K562 (cell line): ENCODE measurements at regions not wholly inside any gene's neighbourhood (a gene's known extent, or its start where the extent isn't known, plus 50 kb on each side); places are given as distances from the start of the nearest gene placed in this dataset.

Source experiments
- ARID1B ChIP-seq: fragments of 450-650 bp; IDR thresholded peaks from 2 replicates; pipeline ENCODE4 v1.6.1; 2016; ENCODE audit warnings: antibody characterized with exemption, mild to moderate bottlenecking, inconsistent platforms
- ATF7 ChIP-seq: fragments of 450-650 bp; IDR thresholded peaks from 2 replicates; pipeline ENCODE4 v1.7.1; 2014; ENCODE audit warnings: mild to moderate bottlenecking, moderate library complexity
- BHLHE40 ChIP-seq: IDR thresholded peaks from 2 replicates; pipeline ENCODE4 v1.6.1; 2011; ENCODE audit warnings: low read length, improper control_type of control experiment
- CBX3 ChIP-seq, 2 experiments: IDR thresholded peaks; 1 replicate in 1 of 2; 2 replicates in 1 of 2; pipeline ENCODE4 v1.6.1; 2012; ENCODE audit warnings: inconsistent platforms in 2 of 2, low read length in 2 of 2, borderline replicate concordance in 1 of 2, control low read depth in 1 of 2
- CREB3 ChIP-seq: fragments of 450-650 bp; conservative IDR thresholded peaks from 2 replicates; pipeline ENCODE4 v1.6.1; 2016; ENCODE audit warnings: missing genetic modification characterization, low read depth, mild to moderate bottlenecking, missing compliant biosample characterization, moderate library complexity
- HDAC2 ChIP-seq: fragments of 450-650 bp; IDR thresholded peaks from 2 replicates; pipeline ENCODE4 v1.6.1; 2016; ENCODE audit warnings: mild to moderate bottlenecking
- HDAC8 ChIP-seq: fragments of 450-650 bp; IDR thresholded peaks from 2 replicates; pipeline ENCODE4 v1.6.1; 2016; ENCODE audit warnings: mild to moderate bottlenecking, missing genetic modification characterization, moderate library complexity, missing compliant biosample characterization
- ILK ChIP-seq: fragments of 450-650 bp; IDR thresholded peaks from 2 replicates; pipeline ENCODE4 v1.6.1; 2016; ENCODE audit warnings: missing genetic modification characterization, low read depth, mild to moderate bottlenecking, missing compliant biosample characterization, moderate library complexity, borderline replicate concordance
- MEIS2 ChIP-seq: fragments of 450-650 bp; IDR thresholded peaks from 2 replicates; pipeline ENCODE4 v1.6.1; 2014; ENCODE audit warnings: mild to moderate bottlenecking; ENCODE audit not compliant: partially characterized antibody
- MYNN ChIP-seq, 2 experiments: sonication (generic); formaldehyde crosslinking in 1 of 2; IDR thresholded peaks; 2 replicates each; pipeline versions ENCODE4 v1.5.0 to v1.6.1; 2016 to 2020; ENCODE audit warnings: antibody characterized with exemption in 1 of 2, missing genetic modification reagents in 1 of 2
- NBN ChIP-seq: fragments of 450-650 bp; IDR thresholded peaks from 2 replicates; pipeline ENCODE4 v1.6.1; 2016; ENCODE audit warnings: low read depth, mild to moderate bottlenecking
- PHF20 ChIP-seq: fragments of 450-650 bp; IDR thresholded peaks from 2 replicates; pipeline ENCODE4 v1.6.1; 2018; ENCODE audit not compliant: partially characterized antibody
- PTBP1 ChIP-seq: fragments of 200-400 bp; formaldehyde crosslinking; IDR thresholded peaks from 2 replicates; pipeline ENCODE4 v1.6.1; 2017; ENCODE audit warnings: low read depth, low read length
- RAD21 ChIP-seq, 2 experiments: fragments of 250-450 bp in 1 of 2; fragments of 450-650 bp in 1 of 2; sonication (Bioruptor Pico) in 1 of 2; formaldehyde crosslinking in 1 of 2; IDR thresholded peaks in 1 of 2; conservative IDR thresholded peaks in 1 of 2; 2 replicates each; pipeline versions ENCODE4 v1.4.0 to v1.8.0; 2020 to 2022; ENCODE audit warnings: mild to moderate bottlenecking in 2 of 2, moderate library complexity in 1 of 2
- SMAD2 ChIP-seq: fragments of 150-350 bp; IDR thresholded peaks from 2 replicates; pipeline ENCODE4 v1.6.1; 2014; ENCODE audit warnings: low read depth, mild to moderate bottlenecking, low read length
- SOX6 ChIP-seq: fragments of 450-650 bp; IDR thresholded peaks from 2 replicates; pipeline ENCODE4 v1.6.1; 2014; ENCODE audit warnings: mild to moderate bottlenecking
- SRSF9 ChIP-seq: fragments of 200-400 bp; formaldehyde crosslinking; IDR thresholded peaks from 2 replicates; pipeline ENCODE4 v1.6.1; 2017; ENCODE audit warnings: low read depth, low read length, borderline replicate concordance
- TFAP4 ChIP-seq: sonication (generic); formaldehyde crosslinking; IDR thresholded peaks from 2 replicates; pipeline ENCODE4 v1.8.0; 2022; ENCODE audit warnings: missing genetic modification reagents, mild to moderate bottlenecking, moderate library complexity, borderline replicate concordance
- THAP7 ChIP-seq: fragments of 250-450 bp; sonication (Bioruptor Pico); IDR thresholded peaks from 2 replicates; pipeline ENCODE4 v1.5.0; 2021
- YY1 ChIP-seq, 3 experiments: IDR thresholded peaks; 2 replicates each; pipeline ENCODE4 v1.6.1; 2011; ENCODE audit warnings: low read length in 2 of 3, mild to moderate bottlenecking in 2 of 3, moderate library complexity in 2 of 3, borderline replicate concordance in 1 of 3, control low read depth in 1 of 3, low read depth in 1 of 3; ENCODE audit not compliant: insufficient read depth in 3 of 3, insufficient replicate concordance in 2 of 3, control insufficient read depth in 1 of 3, insufficient read length in 1 of 3; ENCODE audit errors: extremely low read depth in 1 of 3
- ZC3H11A ChIP-seq: IDR thresholded peaks from 2 replicates; pipeline ENCODE4 v1.6.1; 2012; ENCODE audit warnings: low read depth, low read length, improper control_type of control experiment
- ZNF197 ChIP-seq: fragments of 200-800 bp; sonication (Bioruptor generic); IDR thresholded peaks from 2 replicates; pipeline ENCODE4 v1.6.1; 2016; ENCODE audit warnings: low read depth, missing genetic modification characterization, missing compliant biosample characterization
- ZNF395 ChIP-seq: fragments of 200-800 bp; sonication (Bioruptor generic); IDR thresholded peaks from 2 replicates; pipeline ENCODE4 v1.6.1; 2017; ENCODE audit warnings: missing genetic modification characterization, missing compliant biosample characterization

- TF ChIP-seq CREB3 (tag), result peak; percentile 77; the same call in 1 of the 2 replicates
- no peak for TF ChIP-seq THAP7
- peak; percentile 63; the same call in 1 of the 2 replicates for TF ChIP-seq ZNF197
- TF ChIP-seq NBN, result peak; percentile 89; the same call in 1 of the 2 replicates
- no peak for TF ChIP-seq SMAD2
- TF ChIP-seq ARID1B, result peak; percentile 95
- peak; percentile 80 for TF ChIP-seq BHLHE40
- TF ChIP-seq RAD21 (CRISPR knock-in tag; conservative IDR thresholded peaks at IDR 0.05 in 1 of 2, IDR thresholded peaks at IDR 0.05 in 1 of 2), result peak; percentile 10 to 30; a peak in 3 of 4 replicates
- peak; percentile 92 for TF ChIP-seq SOX6
- TF ChIP-seq HDAC8 (tag), result no peak
- 0 out of 2 replicates have a peak, but pooled peaks have one; percentile 42 for TF ChIP-seq ZC3H11A
- TF ChIP-seq ZNF395 (CRISPR knock-in tag), result peak; percentile 81; the same call in 1 of the 2 replicates
- TF ChIP-seq CBX3 (IDR thresholded peaks at IDR 0.05; ENCODE audit: borderline replicate concordance in 1 of 2, low read length in 2 of 2), result peak in 1 of 2 experiments; percentile 88; a peak in 1 of 3 replicates
- peak; percentile 98 for TF ChIP-seq HDAC2
- no peak for TF ChIP-seq ILK
- no peak for TF ChIP-seq PTBP1
- TF ChIP-seq SRSF9, result no peak
- TF ChIP-seq MYNN (IDR thresholded peaks at IDR 0.05), result peak; percentile 84
- TF ChIP-seq MYNN (CRISPR knock-in tag; IDR thresholded peaks at IDR 0.05), result no peak
- no peak for TF ChIP-seq PHF20
- TF ChIP-seq YY1 (IDR thresholded peaks at IDR 0.05; ENCODE audit: borderline replicate concordance in 1 of 3, control insufficient read depth in 1 of 3, extremely low read depth in 1 of 3, insufficient read depth in 3 of 3, insufficient read length in 1 of 3, insufficient replicate concordance in 2 of 3, low read depth in 1 of 3, low read length in 2 of 3), result peak in 1 of 3 experiments; percentile 77
- peak; percentile 95 for TF ChIP-seq MEIS2
- peak; percentile 79; the same call in 1 of the 2 replicates for TF ChIP-seq TFAP4 (CRISPR knock-in tag)
- peak; percentile 63 for TF ChIP-seq ATF7
Observed at GRCh38 chr11:86143087-86144030, 74.5 kb upstream of the PICALM start (continued).
